ELR (cell line): ENCODE measurements at regions not wholly inside any gene's neighbourhood (a gene's known extent, or its start where the extent isn't known, plus 50 kb on each side); places are given as distances from the start of the nearest gene placed in this dataset.
"Not testable (repeated sequence)": the region's sequence is repeated elsewhere in the genome, so short reads cannot be mapped to it uniquely, and the experiment has no call there.

Source experiments
- DNase-seq: peaks from one replicate; pipeline ENCODE4 v3.0.0-alpha.2; 2015; ENCODE audit warnings: low read depth

DNA sequence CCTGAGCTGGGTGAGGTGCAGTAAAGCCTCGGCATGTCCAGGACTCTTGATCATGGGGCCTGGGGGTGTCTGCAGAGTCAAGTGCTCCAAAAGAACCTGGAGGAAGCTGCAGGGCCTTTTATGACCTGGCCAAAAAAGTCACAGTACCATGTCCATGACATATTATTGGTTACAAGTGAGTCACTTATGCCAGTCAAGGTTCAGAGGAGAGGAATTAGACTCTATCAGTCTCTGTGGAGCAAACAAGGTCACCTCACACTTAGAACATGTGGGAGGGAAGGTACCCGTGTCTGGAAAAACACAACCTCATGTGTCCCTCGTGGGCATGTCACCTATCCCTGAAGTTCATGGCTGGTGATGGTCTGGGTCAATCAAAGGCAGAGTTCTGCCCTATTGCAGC lies 465.7 kb downstream of the FBXO15 start:
- no peak for DNase-seq

DNA sequence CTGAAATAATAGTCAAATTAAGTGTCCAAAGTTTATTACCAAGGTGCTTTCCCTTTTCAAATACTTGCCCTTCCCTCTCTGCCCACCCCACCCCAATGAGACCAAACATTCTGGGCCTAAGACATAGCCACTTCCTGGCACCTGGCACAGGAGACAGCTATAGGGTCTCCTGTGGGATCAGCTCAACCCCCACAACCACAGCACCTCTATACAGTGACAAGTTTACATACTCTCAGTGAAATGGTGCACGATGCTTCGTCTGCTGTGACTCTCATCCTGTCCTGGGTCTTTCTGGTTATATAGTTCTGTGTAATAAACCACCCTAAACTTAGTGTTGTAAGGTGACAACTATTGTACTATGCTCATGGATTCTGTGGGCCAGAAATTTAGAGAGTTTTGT lies 466.2 kb downstream of the FBXO15 start:
- no peak for DNase-seq

DNA sequence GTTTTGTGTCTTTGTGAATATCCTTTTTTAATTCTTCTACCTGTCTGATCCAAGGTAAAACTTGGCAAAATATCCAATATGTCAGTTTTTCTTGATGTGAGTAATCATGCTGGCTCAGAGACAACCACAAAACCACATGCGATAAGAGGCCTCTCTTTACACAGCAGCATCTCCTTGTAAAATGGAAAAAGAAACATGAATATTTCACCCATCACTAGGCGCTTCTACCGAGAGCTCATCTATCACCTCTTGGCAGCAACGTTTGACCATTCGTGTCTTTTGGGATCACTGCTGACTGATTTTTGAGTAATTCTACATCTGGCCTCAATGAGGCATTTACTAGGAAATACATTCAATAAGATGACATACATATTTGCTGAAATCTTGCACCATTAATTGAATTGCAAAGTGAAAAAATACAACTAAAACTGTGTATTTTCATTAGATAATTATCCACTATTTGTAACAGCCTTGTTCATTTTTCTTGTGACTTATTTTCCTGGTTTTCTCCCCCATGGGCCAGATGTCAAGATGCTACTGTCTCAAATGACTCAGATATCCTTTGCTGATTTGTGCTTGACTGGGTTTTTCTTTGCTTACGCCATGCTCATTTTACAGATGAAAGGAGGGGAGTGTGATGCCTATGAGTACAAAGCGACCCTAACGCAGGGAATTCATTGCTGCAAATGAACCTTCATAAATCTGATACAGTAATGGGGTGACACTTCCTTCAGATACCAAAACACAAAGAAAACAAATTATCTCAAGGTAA lies 467.5 kb downstream of the FBXO15 start:
- peak; percentile 13 for DNase-seq

GRCh38 chr18:73677450-73677849 lies 470.2 kb downstream of the FBXO15 start:
- no peak for DNase-seq

DNA sequence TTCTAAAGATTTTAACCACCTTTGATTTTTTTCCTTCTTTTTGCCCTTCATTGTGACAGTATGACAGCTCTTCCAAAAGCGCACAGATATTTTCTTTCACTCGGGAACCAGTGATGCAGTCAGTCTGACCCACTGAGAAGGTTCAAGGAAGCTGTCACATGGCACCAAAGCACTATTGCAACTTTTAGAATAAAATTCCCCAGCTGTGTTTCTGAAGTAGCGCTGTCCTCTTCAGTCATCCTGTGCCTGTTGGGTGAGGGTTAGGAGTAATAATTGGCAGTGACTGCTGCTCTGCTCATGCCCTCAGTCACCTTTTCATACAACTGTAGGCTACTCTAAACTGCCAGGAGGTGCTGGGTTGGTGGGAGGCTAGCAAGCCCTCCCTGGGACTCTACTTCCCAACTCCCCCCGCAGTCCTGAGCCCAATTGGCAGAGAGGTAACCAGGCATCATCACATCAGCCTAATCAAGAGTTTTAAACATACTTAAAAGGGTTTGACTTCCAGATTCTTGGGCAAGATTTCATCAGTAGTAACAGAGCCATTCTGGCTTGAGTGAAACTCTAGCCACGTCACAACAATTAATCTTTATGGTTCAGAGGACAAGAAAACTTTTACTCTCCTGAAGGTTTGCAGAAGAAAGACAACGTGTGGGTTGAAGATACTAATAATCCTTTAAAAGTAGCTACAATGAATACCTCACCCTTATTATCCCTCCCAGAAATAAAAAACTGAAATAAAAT lies 473.3 kb downstream of the FBXO15 start:
- no peak for DNase-seq

DNA sequence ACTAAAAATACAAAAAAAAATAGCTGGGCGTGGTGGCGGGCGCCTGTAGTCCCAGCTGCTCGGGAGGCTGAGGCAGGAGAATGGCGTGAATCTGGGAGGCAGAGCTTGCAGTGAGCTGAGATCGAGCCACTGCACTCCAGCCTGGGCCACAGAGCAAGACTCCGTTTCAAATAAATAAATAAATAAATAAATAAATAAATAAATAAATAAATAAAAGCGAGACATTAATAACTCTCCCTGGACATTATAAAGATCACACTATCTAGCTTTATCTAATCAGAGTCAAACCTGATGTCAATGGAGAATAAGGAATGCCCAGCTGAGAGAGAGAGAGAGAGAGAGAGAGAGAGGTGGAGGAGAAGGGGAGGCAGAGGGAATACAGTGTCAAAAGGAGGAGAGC lies 476.2 kb downstream of the FBXO15 start:
- not testable (repeated sequence) for DNase-seq

DNA sequence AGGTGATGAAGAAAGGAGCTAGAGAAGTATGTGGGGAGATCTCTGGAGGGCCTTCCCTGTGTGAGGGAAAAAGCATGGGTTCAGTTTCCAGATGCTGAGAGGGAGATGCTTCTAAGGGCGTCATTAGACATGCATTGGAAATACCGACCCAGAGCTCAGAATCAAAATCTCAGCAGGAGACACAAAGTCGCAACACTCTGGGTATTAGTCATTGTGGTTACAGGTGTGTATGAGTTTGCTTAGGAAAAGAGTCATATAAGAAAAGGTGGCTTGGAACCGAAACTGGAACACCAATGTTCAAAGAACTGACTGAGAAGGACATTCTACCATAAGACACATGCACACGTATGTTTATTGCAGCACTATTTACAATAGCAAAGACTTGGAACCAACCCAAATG lies 477.1 kb downstream of the FBXO15 start:
- no peak for DNase-seq

GRCh38 chr18:73670039-73670438 lies 477.6 kb downstream of the FBXO15 start:
- DNase-seq, result no peak

- no peak for DNase-seq
These were observed 478.3 kb downstream of the FBXO15 start for GRCh38 chr18:73669297-73669696.

- DNase-seq, result no peak
These were observed 479.6 kb downstream of the FBXO15 start for GRCh38 chr18:73668051-73668450.

DNA sequence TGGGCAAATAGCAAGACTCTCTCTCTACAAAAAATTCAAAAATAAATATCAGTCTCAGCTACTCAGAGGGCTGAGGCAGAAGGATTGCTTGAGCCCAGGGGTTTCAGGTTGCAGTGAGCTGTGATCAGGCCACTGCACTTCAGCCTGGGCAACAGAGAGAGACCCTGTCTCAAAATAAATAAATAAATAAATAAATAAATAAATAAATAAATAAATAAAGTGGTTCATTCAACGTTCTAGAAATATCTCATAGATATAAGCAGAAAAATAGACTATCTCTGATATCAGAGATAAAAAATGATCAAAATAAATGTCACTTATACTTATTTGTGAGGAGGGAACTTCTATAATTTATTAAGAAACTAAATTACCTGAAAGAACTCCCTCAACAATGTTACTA lies 480.9 kb downstream of the FBXO15 start:
- no peak for DNase-seq

DNA sequence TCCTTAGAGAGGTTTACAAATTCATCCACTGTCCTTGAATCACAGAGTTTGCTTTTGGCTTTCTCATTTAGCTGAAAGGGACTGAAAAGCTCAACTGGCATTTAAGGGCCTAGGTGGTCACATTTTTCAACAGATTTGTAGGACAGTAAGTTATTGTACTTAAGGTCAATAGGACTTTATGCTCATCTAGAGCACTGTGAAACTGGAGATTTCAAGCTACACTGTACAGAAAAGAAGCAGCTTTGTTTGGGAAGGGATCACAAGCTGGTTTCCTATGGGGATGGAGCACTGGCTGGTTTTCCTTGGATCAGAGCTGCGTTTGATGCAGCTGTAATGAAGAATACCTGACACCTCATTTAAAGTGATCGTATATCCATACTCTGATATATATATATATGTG lies 482.7 kb downstream of the FBXO15 start:
- DNase-seq, result no peak

GRCh38 chr18:73663581-73663980 lies 484.1 kb downstream of the FBXO15 start:
- DNase-seq, result no peak

DNA sequence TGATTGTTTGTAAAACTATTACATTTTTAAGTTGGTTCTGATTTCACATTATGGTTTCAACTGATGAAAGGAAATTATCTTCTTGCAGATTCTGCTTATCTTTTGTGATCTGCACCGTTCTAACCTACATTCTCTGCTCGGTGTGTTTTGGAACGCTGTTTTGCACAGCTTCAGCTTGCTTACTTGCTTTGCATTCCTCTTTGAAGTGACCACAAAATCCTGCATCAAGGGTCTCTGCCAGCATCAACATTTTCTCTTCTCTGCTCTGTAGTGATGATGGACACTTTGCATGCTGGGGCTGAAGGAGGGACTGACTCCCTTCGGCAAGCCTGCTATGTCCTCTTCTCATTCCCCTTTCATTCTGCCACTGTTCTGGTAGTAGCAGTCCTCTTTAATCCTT lies 485.2 kb downstream of the FBXO15 start:
- no peak for DNase-seq

- DNase-seq, result no peak
These were observed 486.4 kb downstream of the FBXO15 start for GRCh38 chr18:73660931-73661856.

- peak; percentile 23 for DNase-seq
These were observed 490.9 kb downstream of the FBXO15 start for GRCh38 chr18:73656691-73657090.

DNA sequence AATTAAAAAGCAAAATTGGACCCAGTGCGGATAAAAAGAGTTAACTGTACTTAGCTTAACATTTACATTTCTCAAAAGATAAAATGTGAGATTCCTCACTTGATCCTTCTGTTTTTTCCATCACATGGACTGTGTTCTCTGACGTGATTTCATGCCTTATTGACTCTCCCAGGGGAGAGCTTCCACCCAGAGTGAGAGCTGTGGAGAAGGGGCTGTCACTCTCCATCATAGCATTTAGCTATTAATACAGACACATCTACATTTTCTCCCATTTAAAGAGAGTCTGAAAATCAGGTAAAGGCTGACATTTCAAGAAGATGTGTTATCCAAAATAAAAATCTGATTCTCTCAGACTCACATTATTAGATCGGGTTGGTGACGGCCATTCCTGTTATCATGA lies 493.8 kb downstream of the FBXO15 start:
- no peak for DNase-seq

DNA sequence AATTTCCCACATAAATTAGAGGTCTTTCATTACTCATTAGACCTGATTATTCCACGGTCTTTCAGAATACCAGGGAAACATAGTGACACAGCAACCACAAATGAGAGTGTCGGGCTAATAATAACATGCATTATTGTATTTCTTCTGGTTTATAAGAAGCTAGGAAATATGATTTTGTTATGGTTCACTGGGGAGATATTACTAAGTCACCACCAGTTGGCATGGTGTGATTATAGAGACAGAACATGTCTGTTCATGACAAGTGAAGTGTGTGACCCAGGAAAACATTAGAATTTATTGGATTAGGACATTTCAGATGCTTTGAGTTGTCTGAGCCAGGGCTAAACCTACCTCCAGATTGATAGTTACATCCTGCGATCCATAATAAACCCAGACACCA lies 494.4 kb downstream of the FBXO15 start:
- no peak for DNase-seq

- peak; percentile 25 for DNase-seq
These were observed 500.2 kb downstream of the FBXO15 start for GRCh38 chr18:73647391-73647790.

DNA sequence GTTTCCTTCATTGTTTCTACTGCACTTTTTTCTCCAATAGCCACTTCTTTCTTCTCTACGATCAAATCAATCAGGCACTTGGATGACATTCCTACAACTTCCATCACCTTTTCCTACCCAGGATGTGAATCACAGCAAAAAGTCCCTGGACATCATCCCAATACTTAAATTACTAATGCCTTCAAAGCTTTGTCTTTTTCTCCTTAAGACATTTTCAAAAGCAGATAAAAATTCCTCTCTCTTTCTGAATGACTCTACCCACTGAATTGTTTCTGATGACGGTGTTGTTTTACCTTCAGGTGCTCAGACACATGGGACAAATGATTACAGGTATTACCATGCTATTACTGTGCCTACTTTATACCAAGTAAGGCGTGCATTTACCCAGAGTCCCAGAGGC lies 500.9 kb downstream of the FBXO15 start:
- DNase-seq, result peak; percentile 85

- peak; percentile 35 for DNase-seq
These were observed 501.4 kb downstream of the FBXO15 start for GRCh38 chr18:73646196-73646595.

- peak; percentile 64 for DNase-seq
These were observed 502.4 kb downstream of the FBXO15 start for GRCh38 chr18:73645160-73645715.
